Liver (tissue), 8 donors: ENCODE measurements at regions not wholly inside any gene's neighbourhood (a gene's known extent, or its start where the extent isn't known, plus 50 kb on each side); places are given as distances from the start of the nearest gene placed in this dataset.

ENCODE experiments used
- DNase-seq: peaks from one replicate; pipeline ENCODE4 v3.0.0-alpha.2; 2017; ENCODE audit warnings: low spot score
- H3K27ac ChIP-seq, 2 donors: one replicate each; pipeline ENCODE4 v1.7.0; 2013; ENCODE audit warnings: inconsistent platforms in 2 of 2, low read length in 2 of 2, control low read depth in 1 of 2, low read depth in 1 of 2, mild to moderate bottlenecking in 1 of 2
- H3K27me3 ChIP-seq, 4 donors: one replicate each; pipeline versions ENCODE4 v1.6.1 to v1.7.0; 2013; ENCODE audit warnings: low read length in 3 of 4, inconsistent platforms in 1 of 4, mild to moderate bottlenecking in 1 of 4, moderate library complexity in 1 of 4; ENCODE audit not compliant: control insufficient read depth in 4 of 4, insufficient read depth in 4 of 4
- H3K36me3 ChIP-seq, 4 donors: one replicate each; pipeline versions ENCODE4 v1.6.1 to v1.7.0; 2013; ENCODE audit warnings: low read length in 3 of 4, mild to moderate bottlenecking in 3 of 4, low read depth in 1 of 4, moderate library complexity in 1 of 4; ENCODE audit not compliant: control insufficient read depth in 4 of 4, insufficient read depth in 3 of 4
- H3K4me1 ChIP-seq, 4 donors: one replicate each; pipeline versions ENCODE4 v1.6.1 to v1.7.0; 2013; ENCODE audit warnings: low read length in 3 of 4, mild to moderate bottlenecking in 3 of 4, moderate library complexity in 1 of 4; ENCODE audit not compliant: control insufficient read depth in 4 of 4, insufficient read depth in 4 of 4
- H3K4me3 ChIP-seq, 3 donors: one replicate each; pipeline versions ENCODE4 v1.6.1 to v1.7.0; 2013; ENCODE audit warnings: low read length in 3 of 3, control low read depth in 1 of 3, low read depth in 1 of 3, mild to moderate bottlenecking in 1 of 3
- H3K9ac ChIP-seq, 2 donors: one replicate each; pipeline ENCODE4 v1.7.0; 2013; ENCODE audit warnings: low read length in 2 of 2, mild to moderate bottlenecking in 2 of 2, moderate library complexity in 2 of 2, control low read depth in 1 of 2, low read depth in 1 of 2
- H3K9me3 ChIP-seq, 4 donors: one replicate each; pipeline versions ENCODE4 v1.6.1 to v1.7.0; 2013; ENCODE audit warnings: low read length in 3 of 4; ENCODE audit not compliant: control insufficient read depth in 4 of 4
- ATF3 ChIP-seq: IDR thresholded peaks from 2 replicates; pipeline ENCODE4 v1.6.1; 2016; ENCODE audit warnings: antibody characterized with exemption
- CTCF ChIP-seq: fragments of 150-350 bp; IDR thresholded peaks from 2 replicates; pipeline ENCODE4 v1.5.1; 2017; ENCODE audit warnings: improper control_type of control experiment, low read depth, low read length; ENCODE audit not compliant: missing input control
- EGR1 ChIP-seq, 2 donors: IDR thresholded peaks; 2 replicates each; pipeline ENCODE4 v1.6.1; 2016 to 2018; ENCODE audit warnings: antibody characterized with exemption in 2 of 2, low read depth in 2 of 2
- FOXA1 ChIP-seq: IDR thresholded peaks from 2 replicates; pipeline ENCODE4 v1.6.1; 2016; ENCODE audit warnings: antibody characterized with exemption
- FOXA2 ChIP-seq: IDR thresholded peaks from 2 replicates; pipeline ENCODE4 v1.6.1; 2016; ENCODE audit warnings: antibody characterized with exemption
- GABPA ChIP-seq, 2 donors: IDR thresholded peaks in 1 of 2; conservative IDR thresholded peaks in 1 of 2; 2 replicates each; pipeline ENCODE4 v1.6.1; 2016; ENCODE audit warnings: antibody characterized with exemption in 2 of 2, mild to moderate bottlenecking in 1 of 2, moderate library complexity in 1 of 2
- HNF4A ChIP-seq, 2 donors: conservative IDR thresholded peaks; 2 replicates each; pipeline ENCODE4 v1.6.1; 2016; ENCODE audit warnings: antibody characterized with exemption in 2 of 2, mild to moderate bottlenecking in 2 of 2
- HNF4G ChIP-seq: IDR thresholded peaks from 2 replicates; pipeline ENCODE4 v1.6.1; 2016; ENCODE audit warnings: antibody characterized with exemption
- JUND ChIP-seq, 2 donors: IDR thresholded peaks; 2 replicates each; pipeline ENCODE4 v1.6.1; 2016; ENCODE audit warnings: antibody characterized with exemption in 2 of 2
- MAX ChIP-seq: IDR thresholded peaks from 2 replicates; pipeline ENCODE4 v1.6.1; 2016; ENCODE audit warnings: antibody characterized with exemption
- NR2F2 ChIP-seq: IDR thresholded peaks from 2 replicates; pipeline ENCODE4 v1.6.1; 2016; ENCODE audit warnings: antibody characterized with exemption
- RAD21 ChIP-seq, 2 donors: IDR thresholded peaks; 2 replicates each; pipeline ENCODE4 v1.6.1; 2016; ENCODE audit warnings: antibody characterized with exemption in 2 of 2, mild to moderate bottlenecking in 2 of 2
- REST ChIP-seq: IDR thresholded peaks from 2 replicates; pipeline ENCODE4 v1.6.1; 2016; ENCODE audit warnings: antibody characterized with exemption, mild to moderate bottlenecking
- RXRA ChIP-seq, 2 donors: IDR thresholded peaks; 2 replicates each; pipeline ENCODE4 v1.6.1; 2017 to 2018; ENCODE audit warnings: antibody characterized with exemption in 2 of 2, mild to moderate bottlenecking in 1 of 2
- SP1 ChIP-seq: IDR thresholded peaks from 2 replicates; pipeline ENCODE4 v1.6.1; 2018; ENCODE audit warnings: antibody characterized with exemption, mild to moderate bottlenecking
- TAF1 ChIP-seq: conservative IDR thresholded peaks from 2 replicates; pipeline ENCODE4 v1.6.1; 2016; ENCODE audit warnings: antibody characterized with exemption, mild to moderate bottlenecking
- YY1 ChIP-seq: IDR thresholded peaks from 2 replicates; pipeline ENCODE4 v1.6.1; 2016; ENCODE audit warnings: antibody characterized with exemption, mild to moderate bottlenecking
- ZBTB33 ChIP-seq: IDR thresholded peaks from 2 replicates; pipeline ENCODE4 v1.6.1; 2016; ENCODE audit warnings: antibody characterized with exemption
- WGBS: extraction: QIAGEN DNeasy Blood & Tissue Kit; methylation state at CpG from one replicate; pipeline ENCODE4 v1.1.7; 2013; 5-methylcytosine and 5-hydroxymethylcytosine counted together
- donor health status: healthy.
- donor health status: healthy.
- donor health status: healthy.
- donor health status: healthy.
- donor health status: healthy.

- H3K36me3 ChIP-seq, result no peaks in the 10 kb centered on the region
- no peaks in the 10 kb centered on the region for H3K4me1 ChIP-seq
- DNase-seq, result no peak
- H3K9me3 ChIP-seq, result no peaks in the 10 kb centered on the region
- H3K9ac ChIP-seq, result no peak overlapping the region
- H3K27ac ChIP-seq, result no peak overlapping the region
- H3K4me3 ChIP-seq, result no peak overlapping the region
- peaks cover 0 to 5% (median 1%) of the 10 kb centered on the region in 4 donors for H3K27me3 ChIP-seq
- 83% methylated on average over 10 of the region's 10 CpGs for WGBS
- no peak for TF ChIP-seq GABPA (IDR thresholded peaks at IDR 0.05 in 1 of 2, conservative IDR thresholded peaks at IDR 0.05 in 1 of 2)
- TF ChIP-seq FOXA1, result no peak
- TF ChIP-seq NR2F2, result no peak
- TF ChIP-seq SP1, result no peak
- no peak for TF ChIP-seq CTCF
- TF ChIP-seq ATF3, result no peak
- no peak for TF ChIP-seq HNF4A (conservative IDR thresholded peaks at IDR 0.05)
- no peak for TF ChIP-seq FOXA2
- no peak for TF ChIP-seq ZBTB33
- no peak for TF ChIP-seq HNF4G
- TF ChIP-seq MAX, result no peak
- no peak for TF ChIP-seq REST
- TF ChIP-seq RXRA (IDR thresholded peaks at IDR 0.05), result no peak
- TF ChIP-seq EGR1 (IDR thresholded peaks at IDR 0.05; ENCODE audit: low read depth in 2 of 2), result no peak
- no peak for TF ChIP-seq YY1
- TF ChIP-seq TAF1, result no peak
- TF ChIP-seq JUND (IDR thresholded peaks at IDR 0.05), result no peak
- TF ChIP-seq RAD21 (IDR thresholded peaks at IDR 0.05), result no peak
These were observed 197.5 kb upstream of the PRSS58 start for GRCh38 chr7:142455392-142455791.

- Histone ChIP-seq H3K4me1 (no peaks in the 10 kb centered on the region), H3K27ac (no peak overlapping the region), H3K36me3 (no peaks in the 10 kb centered on the region), H3K9ac (no peak overlapping the region), H3K4me3 (no peak overlapping the region), H3K27me3 (peaks cover 0 to 5% (median 1%) of the 10 kb centered on the region in 4 donors), H3K9me3 (no peaks in the 10 kb centered on the region)
- DNase-seq, result no peak
- TF ChIP-seq HNF4G (no peak), ATF3 (no peak), NR2F2 (no peak), GABPA (IDR thresholded peaks at IDR 0.05 in 1 of 2, conservative IDR thresholded peaks at IDR 0.05 in 1 of 2) (no peak), JUND (IDR thresholded peaks at IDR 0.05) (no peak), RXRA (IDR thresholded peaks at IDR 0.05) (no peak), EGR1 (IDR thresholded peaks at IDR 0.05; ENCODE audit: low read depth in 2 of 2) (no peak), FOXA1 (no peak), HNF4A (conservative IDR thresholded peaks at IDR 0.05) (no peak), ZBTB33 (no peak)
- WGBS, result 69% methylated on average over 5 of the region's 5 CpGs
These were observed 197.0 kb upstream of the PRSS58 start for GRCh38 chr7:142454862-142455261.
